Mesenchymal stem cell (in vitro differentiated cells and primary cell): ENCODE measurements at regions not wholly inside any gene's neighbourhood (a gene's known extent, or its start where the extent isn't known, plus 50 kb on each side); places are given as distances from the start of the nearest gene placed in this dataset.

ENCODE experiments used
- DNase-seq: peaks from one replicate; pipeline ENCODE4 v3.0.0-alpha.2; 2013
- H2AFZ ChIP-seq: one replicate; pipeline ENCODE4 v1.6.1; 2013; ENCODE audit warnings: low read depth, mild to moderate bottlenecking, control low read depth, inconsistent platforms, low read length, moderate library complexity
- H2AK5ac ChIP-seq: 2 replicates; pipeline ENCODE4 v1.6.1; 2013; ENCODE audit warnings: low read length, moderate library complexity, mild to moderate bottlenecking, inconsistent platforms; ENCODE audit not compliant: severe bottlenecking
- H2BK120ac ChIP-seq: one replicate; pipeline ENCODE4 v1.6.1; 2013; ENCODE audit warnings: low read depth, mild to moderate bottlenecking, inconsistent platforms, low read length, moderate library complexity
- H2BK12ac ChIP-seq, 2 experiments: one replicate each; pipeline ENCODE4 v1.6.1; 2013; ENCODE audit warnings: inconsistent platforms in 2 of 2, low read length in 2 of 2, mild to moderate bottlenecking in 2 of 2, moderate library complexity in 2 of 2, control low read depth in 1 of 2
- H2BK15ac ChIP-seq: one replicate; pipeline ENCODE4 v1.6.1; 2013; ENCODE audit warnings: mild to moderate bottlenecking, low read depth, inconsistent platforms; ENCODE audit not compliant: poor library complexity, severe bottlenecking
- H2BK5ac ChIP-seq: 2 replicates; pipeline ENCODE4 v1.6.1; 2013; ENCODE audit warnings: low read depth, mild to moderate bottlenecking, low read length, control low read depth, inconsistent platforms; ENCODE audit not compliant: poor library complexity, severe bottlenecking
- H3K14ac ChIP-seq, 2 experiments: one replicate each; pipeline ENCODE4 v1.6.1; 2013; ENCODE audit warnings: inconsistent platforms in 2 of 2, low read length in 2 of 2, control low read depth in 1 of 2, mild to moderate bottlenecking in 1 of 2, moderate library complexity in 1 of 2
- H3K18ac ChIP-seq, 2 experiments: one replicate each; pipeline ENCODE4 v1.6.1; 2013; ENCODE audit warnings: inconsistent platforms in 2 of 2, low read length in 2 of 2, control low read depth in 1 of 2, low read depth in 1 of 2, mild to moderate bottlenecking in 1 of 2
- H3K23ac ChIP-seq, 2 experiments: one replicate each; pipeline ENCODE4 v1.6.1; 2013; ENCODE audit warnings: inconsistent platforms in 2 of 2, low read length in 2 of 2, mild to moderate bottlenecking in 2 of 2, moderate library complexity in 2 of 2, control low read depth in 1 of 2
- H3K27ac ChIP-seq: 2 replicates; pipeline ENCODE4 v1.5.1; 2013; ENCODE audit warnings: mild to moderate bottlenecking, moderate library complexity, low read length, control low read depth, inconsistent platforms; ENCODE audit not compliant: poor library complexity, severe bottlenecking
- H3K27me3 ChIP-seq, 2 experiments: 2 replicates each; pipeline versions ENCODE4 v1.6.1 to v1.7.0; 2013; ENCODE audit warnings: low read length in 2 of 2, mild to moderate bottlenecking in 2 of 2, moderate library complexity in 2 of 2, control low read depth in 1 of 2, inconsistent platforms in 1 of 2; ENCODE audit not compliant: control insufficient read depth in 1 of 2, insufficient read depth in 1 of 2
- H3K36me3 ChIP-seq, 2 experiments: 2 replicates each; pipeline versions ENCODE4 v1.6.1 to v1.7.0; 2013; ENCODE audit warnings: low read length in 2 of 2, control low read depth in 1 of 2, inconsistent platforms in 1 of 2, low read depth in 1 of 2, mild to moderate bottlenecking in 1 of 2; ENCODE audit not compliant: insufficient read depth in 2 of 2, control insufficient read depth in 1 of 2
- H3K4ac ChIP-seq, 2 experiments: one replicate each; pipeline ENCODE4 v1.6.1; 2013; ENCODE audit warnings: inconsistent platforms in 2 of 2, low read length in 2 of 2, mild to moderate bottlenecking in 2 of 2, moderate library complexity in 2 of 2, control low read depth in 1 of 2, low read depth in 1 of 2
- H3K4me1 ChIP-seq: 2 replicates; pipeline ENCODE4 v1.6.1; 2013; ENCODE audit warnings: low read depth, low read length, control low read depth; ENCODE audit not compliant: control insufficient read depth, insufficient read depth
- H3K4me2 ChIP-seq: 2 replicates; pipeline ENCODE4 v1.6.1; 2013; ENCODE audit warnings: low read length, mild to moderate bottlenecking, inconsistent platforms; ENCODE audit not compliant: poor library complexity, severe bottlenecking
- H3K4me3 ChIP-seq, 2 experiments: 2 replicates each; pipeline versions ENCODE4 v1.5.1 to v1.7.0; 2013; ENCODE audit warnings: low read length in 2 of 2, mild to moderate bottlenecking in 2 of 2, control low read depth in 1 of 2, low read depth in 1 of 2; ENCODE audit not compliant: insufficient read depth in 1 of 2
- H3K79me1 ChIP-seq: replicated peaks from 2 replicates; pipeline ENCODE4 v1.6.1; 2013; ENCODE audit warnings: mild to moderate bottlenecking, control low read depth, low read length, inconsistent platforms; ENCODE audit not compliant: poor library complexity, severe bottlenecking
- H3K9ac ChIP-seq: 2 replicates; pipeline ENCODE4 v1.7.0; 2013; ENCODE audit warnings: mild to moderate bottlenecking, low read length, moderate library complexity
- H3K9me3 ChIP-seq: 2 replicates; pipeline ENCODE4 v1.7.0; 2013; ENCODE audit warnings: mild to moderate bottlenecking, low read length; ENCODE audit not compliant: control insufficient read depth
- H4K8ac ChIP-seq: one replicate; pipeline ENCODE4 v1.6.1; 2013; ENCODE audit warnings: inconsistent platforms, mild to moderate bottlenecking, low read length, moderate library complexity
- H4K91ac ChIP-seq: one replicate; pipeline ENCODE4 v1.6.1; 2013; ENCODE audit warnings: mild to moderate bottlenecking, low read length, inconsistent platforms
- WGBS: methylation state at CpG from one replicate; pipeline ENCODE4 v1.1.7; 2013; ENCODE audit warnings: mixed read lengths; 5-methylcytosine and 5-hydroxymethylcytosine counted together

- no peak overlapping the region for H3K4me2 ChIP-seq
- H3K9ac ChIP-seq = no peak overlapping the region
- no peak overlapping the region for H3K23ac ChIP-seq
- no peak overlapping the region for H3K4ac ChIP-seq
- H3K4me3 ChIP-seq = no peak overlapping the region
- H4K8ac ChIP-seq = no peak overlapping the region
- H3K18ac ChIP-seq = no peak overlapping the region
- no peak overlapping the region for H2AFZ ChIP-seq
- H3K27me3 ChIP-seq = no peaks in the 10 kb centered on the region
- no peak overlapping the region for H2AK5ac ChIP-seq
- no peak overlapping the region for H3K27ac ChIP-seq
- no peak overlapping the region for H4K91ac ChIP-seq
- no peaks in the 10 kb centered on the region for H3K9me3 ChIP-seq
- H2BK12ac ChIP-seq = no peak overlapping the region
- H3K14ac ChIP-seq = no peak overlapping the region
- no peak overlapping the region for H2BK15ac ChIP-seq
- H2BK5ac ChIP-seq = no peak overlapping the region
- H3K79me1 ChIP-seq = no peaks in the 10 kb centered on the region
- H3K36me3 ChIP-seq = no peaks in the 10 kb centered on the region
- no peaks in the 10 kb centered on the region for H3K4me1 ChIP-seq
- H2BK120ac ChIP-seq = no peak overlapping the region
- no peak for DNase-seq
Measured at GRCh38 chr3:177278016-177278415, 80.7 kb upstream of the TBL1XR1 start.

- H3K9me3 ChIP-seq = no peaks in the 10 kb centered on the region
- H2BK5ac ChIP-seq = no peak overlapping the region
- H3K27me3 ChIP-seq = no peaks in the 10 kb centered on the region
- no peak overlapping the region for H4K8ac ChIP-seq
- no peak overlapping the region for H3K4me2 ChIP-seq
- DNase-seq = no peak
- no peak overlapping the region for H3K14ac ChIP-seq
- no peaks in the 10 kb centered on the region for H3K79me1 ChIP-seq
- no peak overlapping the region for H2BK120ac ChIP-seq
- no peak overlapping the region for H3K4me3 ChIP-seq
- no peaks in the 10 kb centered on the region for H3K4me1 ChIP-seq
- H2AFZ ChIP-seq = no peak overlapping the region
- no peak overlapping the region for H3K4ac ChIP-seq
- H3K9ac ChIP-seq = no peak overlapping the region
- H3K27ac ChIP-seq = no peak overlapping the region
- H2BK15ac ChIP-seq = no peak overlapping the region
- H3K23ac ChIP-seq = no peak overlapping the region
- H4K91ac ChIP-seq = no peak overlapping the region
- H2BK12ac ChIP-seq = no peak overlapping the region
- no peak overlapping the region for H3K18ac ChIP-seq
- H3K36me3 ChIP-seq = no peaks in the 10 kb centered on the region
- 37% methylated on average over 4 of the region's 7 CpGs for WGBS
- no peak overlapping the region for H2AK5ac ChIP-seq
Measured at GRCh38 chr3:177279118-177279815, 82.0 kb upstream of the TBL1XR1 start.

- Histone ChIP-seq H3K27me3 (no peaks in the 10 kb centered on the region), H4K8ac (no peak overlapping the region), H2AFZ (no peak overlapping the region), H3K23ac (no peak overlapping the region), H3K36me3 (no peaks in the 10 kb centered on the region), H2BK12ac (no peak overlapping the region), H3K4ac (no peak overlapping the region), H3K4me3 (no peak overlapping the region), H3K14ac (no peak overlapping the region), H4K91ac (no peak overlapping the region), H3K9me3 (no peaks in the 10 kb centered on the region), H3K9ac (no peak overlapping the region), H3K4me1 (peaks cover 4% of the 10 kb centered on the region), H2BK15ac (no peak overlapping the region), H2BK120ac (no peak overlapping the region), H3K18ac (peak overlapping the region in 1 of 2 experiments; percentile 1), H3K4me2 (no peak overlapping the region), H3K79me1 (no peaks in the 10 kb centered on the region), H3K27ac (no peak overlapping the region), H2BK5ac (no peak overlapping the region), H2AK5ac (no peak overlapping the region)
- DNase-seq = no peak
- WGBS = 27% methylated on average over 1 of the region's 7 CpGs
Measured at GRCh38 chr3:177281292-177282118, 84.2 kb upstream of the TBL1XR1 start.

- Histone ChIP-seq H2AFZ (no peak overlapping the region), H3K4me2 (no peak overlapping the region), H4K8ac (no peak overlapping the region), H3K9ac (no peak overlapping the region), H3K14ac (no peak overlapping the region), H2BK5ac (no peak overlapping the region), H3K4me1 (peaks cover 4% of the 10 kb centered on the region), H2BK15ac (no peak overlapping the region), H3K18ac (no peak overlapping the region), H3K79me1 (no peaks in the 10 kb centered on the region), H3K4ac (no peak overlapping the region), H2BK12ac (no peak overlapping the region), H3K36me3 (no peaks in the 10 kb centered on the region), H3K27me3 (no peaks in the 10 kb centered on the region), H2BK120ac (no peak overlapping the region), H3K27ac (no peak overlapping the region), H3K23ac (no peak overlapping the region), H2AK5ac (no peak overlapping the region), H3K4me3 (no peak overlapping the region), H4K91ac (no peak overlapping the region), H3K9me3 (no peaks in the 10 kb centered on the region)
- DNase-seq = no peak
- no CpG with 5 or more reads among the region's 1 CpG for WGBS
Measured at GRCh38 chr3:177282119-177282655, 84.9 kb upstream of the TBL1XR1 start.
